ENCODE measurements at regions not wholly inside any gene's neighbourhood (a gene's known extent, or its start where the extent isn't known, plus 50 kb on each side); places are given as distances from the start of the nearest gene placed in this dataset.

- no peaks in the 10 kb centered on the region for H3K9me3 ChIP-seq (ENCODE audit: control insufficient read depth, insufficient read depth, low read depth, low read length)
- ATAC-seq: no peak
- TF ChIP-seq POLR2AphosphoS5 (IDR thresholded peaks at IDR 0.05; ENCODE audit: low read depth, low read length) (no peak), TCF7L2 (IDR thresholded peaks at IDR 0.05; ENCODE audit: low read depth, low read length) (no peak), CTCF (IDR thresholded peaks at IDR 0.05) (no peak), SIN3A (IDR thresholded peaks at IDR 0.05; ENCODE audit: borderline replicate concordance, insufficient read depth, low read depth, low read length) (no peak), REST (IDR thresholded peaks at IDR 0.05; ENCODE audit: insufficient read depth in 1 of 2, low read depth in 2 of 2, low read length in 1 of 2) (no peak)
- no peak overlapping the region for H3K4me3 ChIP-seq (ENCODE audit: low read depth in 2 of 2, low read length in 2 of 2)
- in situ Hi-C loops (cut with HindIII; ENCODE audit: low pct_unique_long_range_greater_than_20kb, low sequenced_read_pairs): no loop called here
- H3K36me3 ChIP-seq (ENCODE audit: control insufficient read depth, insufficient read depth, low read length): no peaks in the 10 kb centered on the region
- POLR2A ChIA-PET: no interaction called here
- CTCF ChIA-PET: no interaction called here
- no peaks in the 10 kb centered on the region for H3K4me1 ChIP-seq (ENCODE audit: control insufficient read depth, insufficient read depth, low read length)
- no TSS peak for BruUV-seq (replicated peaks)
- no peaks in the 10 kb centered on the region for H3K27me3 ChIP-seq (ENCODE audit: control insufficient read depth, insufficient read depth, low read length)
- intact Hi-C loops (cut with micrococcal nuclease; ENCODE audit: unreplicated experiment): no loop called here
- H3K27ac ChIP-seq (ENCODE audit: low read length): no peak overlapping the region
- no peak for DNase-seq (ENCODE audit: low read depth, low spot score)
Measured at GRCh38 chr2:145958611-145959010, 1438.7 kb upstream of the ZEB2 start.

- Histone ChIP-seq H3K4me3 (ENCODE audit: low read depth in 2 of 2, low read length in 2 of 2) (no peak overlapping the region), H3K9me3 (ENCODE audit: control insufficient read depth, insufficient read depth, low read depth, low read length) (no peaks in the 10 kb centered on the region), H3K27ac (ENCODE audit: low read length) (no peak overlapping the region), H3K27me3 (ENCODE audit: control insufficient read depth, insufficient read depth, low read length) (no peaks in the 10 kb centered on the region), H3K4me1 (ENCODE audit: control insufficient read depth, insufficient read depth, low read length) (no peaks in the 10 kb centered on the region), H3K36me3 (ENCODE audit: control insufficient read depth, insufficient read depth, low read length) (no peaks in the 10 kb centered on the region)
- POLR2A ChIA-PET: no interaction called here
- ATAC-seq (no peak), DNase-seq (ENCODE audit: low read depth, low spot score) (no peak)
- no peak for TF ChIP-seq TCF7L2 (IDR thresholded peaks at IDR 0.05; ENCODE audit: low read depth, low read length)
- intact Hi-C loops (cut with micrococcal nuclease; ENCODE audit: unreplicated experiment) (no loop called here), in situ Hi-C loops (cut with HindIII; ENCODE audit: low pct_unique_long_range_greater_than_20kb, low sequenced_read_pairs) (no loop called here)
- CTCF ChIA-PET: no interaction called here
- no TSS peak for BruUV-seq (replicated peaks)
Measured at GRCh38 chr2:145957929-145958328, 1438.0 kb upstream of the ZEB2 start.

GRCh38 chr2:145939949-145940348 is 1420.0 kb upstream of the ZEB2 start:
- no peaks in the 10 kb centered on the region for H3K4me1 ChIP-seq (ENCODE audit: control insufficient read depth, insufficient read depth, low read length)
- ATAC-seq (no peak), DNase-seq (ENCODE audit: low read depth, low spot score) (no peak)
- H3K4me3 ChIP-seq (ENCODE audit: low read depth in 2 of 2, low read length in 2 of 2): no peak overlapping the region
- H3K27me3 ChIP-seq (ENCODE audit: control insufficient read depth, insufficient read depth, low read length): no peaks in the 10 kb centered on the region
- in situ Hi-C loops (cut with HindIII; ENCODE audit: low pct_unique_long_range_greater_than_20kb, low sequenced_read_pairs) (no loop called here), intact Hi-C loops (cut with micrococcal nuclease; ENCODE audit: unreplicated experiment) (no loop called here)
- BruUV-seq (replicated peaks): no TSS peak
- POLR2A ChIA-PET: no interaction called here
- H3K27ac ChIP-seq (ENCODE audit: low read length): no peak overlapping the region
- TF ChIP-seq POLR2AphosphoS5 (IDR thresholded peaks at IDR 0.05; ENCODE audit: low read depth, low read length) (no peak), SIN3A (IDR thresholded peaks at IDR 0.05; ENCODE audit: borderline replicate concordance, insufficient read depth, low read depth, low read length) (no peak), CTCF (IDR thresholded peaks at IDR 0.05) (no peak), TCF7L2 (IDR thresholded peaks at IDR 0.05; ENCODE audit: low read depth, low read length) (no peak), REST (IDR thresholded peaks at IDR 0.05; ENCODE audit: insufficient read depth in 1 of 2, low read depth in 2 of 2, low read length in 1 of 2) (no peak)
- H3K36me3 ChIP-seq (ENCODE audit: control insufficient read depth, insufficient read depth, low read length): no peaks in the 10 kb centered on the region
- H3K9me3 ChIP-seq (ENCODE audit: control insufficient read depth, insufficient read depth, low read depth, low read length): 0 out of 2 replicates have a peak, but pooled peaks cover 7% of the 10 kb centered on the region
- CTCF ChIA-PET: no interaction called here
